Kidney epithelial cell (primary cell): ENCODE measurements at regions not wholly inside any gene's neighbourhood (a gene's known extent, or its start where the extent isn't known, plus 50 kb on each side); places are given as distances from the start of the nearest gene placed in this dataset.

Experiments
- DNase-seq: peaks from one replicate; pipeline ENCODE4 v3.0.0-alpha.2; 2010; ENCODE audit warnings: low read depth
- H3K27me3 ChIP-seq: 2 replicates; pipeline ENCODE4 v1.6.0; 2011; ENCODE audit warnings: low read length; ENCODE audit not compliant: control insufficient read depth, insufficient read depth
- H3K36me3 ChIP-seq: 2 replicates; pipeline ENCODE4 v1.5.1; 2011; ENCODE audit warnings: low read length; ENCODE audit not compliant: control insufficient read depth, insufficient read depth
- H3K4me3 ChIP-seq: 2 replicates; pipeline ENCODE4 v1.5.1; 2011; ENCODE audit warnings: low read depth, mild to moderate bottlenecking, control low read depth, low read length
- CTCF ChIP-seq: IDR thresholded peaks from 2 replicates; pipeline ENCODE4 v1.5.1; 2011; ENCODE audit warnings: mild to moderate bottlenecking, moderate library complexity, low read length, control low read depth, inconsistent platforms; ENCODE audit not compliant: insufficient read depth, poor library complexity, severe bottlenecking

GRCh38 chr21:24840287-24840686, 767.0 kb downstream of the MRPL39 start:
- no peak for DNase-seq
- Histone ChIP-seq H3K36me3 (no peaks in the 10 kb centered on the region), H3K27me3 (no peaks in the 10 kb centered on the region), H3K4me3 (no peak overlapping the region)
- no peak for TF ChIP-seq CTCF

GRCh38 chr21:24832961-24833360, 774.3 kb downstream of the MRPL39 start:
- no peaks in the 10 kb centered on the region for H3K36me3 ChIP-seq
- no peak for DNase-seq
- H3K4me3 ChIP-seq, result no peak overlapping the region
- H3K27me3 ChIP-seq, result no peaks in the 10 kb centered on the region
- TF ChIP-seq CTCF, result no peak

- TF ChIP-seq CTCF, result no peak
- Histone ChIP-seq H3K27me3 (no peaks in the 10 kb centered on the region), H3K4me3 (no peak overlapping the region), H3K36me3 (no peaks in the 10 kb centered on the region)
- DNase-seq, result no peak
Observed at GRCh38 chr21:24829397-24829796, 777.9 kb downstream of the MRPL39 start.

GRCh38 chr21:24826822-24827221, 780.5 kb downstream of the MRPL39 start:
- Histone ChIP-seq H3K36me3 (no peaks in the 10 kb centered on the region), H3K4me3 (no peak overlapping the region), H3K27me3 (no peaks in the 10 kb centered on the region)
- TF ChIP-seq CTCF, result no peak
- DNase-seq, result no peak

- Histone ChIP-seq H3K27me3 (no peaks in the 10 kb centered on the region), H3K4me3 (no peak overlapping the region), H3K36me3 (no peaks in the 10 kb centered on the region)
- TF ChIP-seq CTCF, result no peak
- no peak for DNase-seq
Observed at GRCh38 chr21:24825348-24825747, 781.9 kb downstream of the MRPL39 start.

- no peak for DNase-seq
- Histone ChIP-seq H3K36me3 (no peaks in the 10 kb centered on the region), H3K27me3 (no peaks in the 10 kb centered on the region), H3K4me3 (no peak overlapping the region)
- TF ChIP-seq CTCF, result no peak
Observed at GRCh38 chr21:24824209-24824608, 783.1 kb downstream of the MRPL39 start.
